ENCODE measurements at regions not wholly inside any gene's neighbourhood (a gene's known extent, or its start where the extent isn't known, plus 50 kb on each side); places are given as distances from the start of the nearest gene placed in this dataset.
"Not testable (repeated sequence)": the region's sequence is repeated elsewhere in the genome, so short reads cannot be mapped to it uniquely, and the experiment has no call there.

DNA sequence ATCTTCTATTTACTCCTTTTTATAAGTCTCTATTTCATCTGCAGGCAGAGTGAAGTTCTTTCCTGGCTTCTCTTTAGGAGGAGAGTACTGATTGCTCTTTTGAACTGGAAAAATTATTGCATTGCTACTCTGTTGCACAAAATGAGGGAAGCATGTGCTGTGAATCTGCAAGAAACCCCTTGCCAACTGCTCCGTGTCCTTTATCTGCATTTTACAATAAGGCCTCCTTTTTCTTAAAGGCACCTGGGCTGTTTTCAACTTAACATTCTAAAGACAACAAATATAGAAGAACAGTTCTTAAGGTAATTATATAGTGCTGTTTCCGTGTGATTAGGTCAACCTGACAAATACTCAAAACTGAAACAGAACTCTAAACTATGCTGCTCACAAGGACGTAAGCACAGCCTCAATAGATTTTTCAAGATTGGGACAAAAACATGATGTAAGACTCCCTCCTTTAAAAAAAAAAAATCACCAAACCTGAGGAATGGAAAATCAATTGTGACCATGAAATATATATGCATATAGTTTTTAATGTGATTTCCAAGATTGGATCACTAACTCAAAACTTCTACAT is 716.6 kb upstream of the INTU start:
- TF ChIP-seq, protein P1, sequence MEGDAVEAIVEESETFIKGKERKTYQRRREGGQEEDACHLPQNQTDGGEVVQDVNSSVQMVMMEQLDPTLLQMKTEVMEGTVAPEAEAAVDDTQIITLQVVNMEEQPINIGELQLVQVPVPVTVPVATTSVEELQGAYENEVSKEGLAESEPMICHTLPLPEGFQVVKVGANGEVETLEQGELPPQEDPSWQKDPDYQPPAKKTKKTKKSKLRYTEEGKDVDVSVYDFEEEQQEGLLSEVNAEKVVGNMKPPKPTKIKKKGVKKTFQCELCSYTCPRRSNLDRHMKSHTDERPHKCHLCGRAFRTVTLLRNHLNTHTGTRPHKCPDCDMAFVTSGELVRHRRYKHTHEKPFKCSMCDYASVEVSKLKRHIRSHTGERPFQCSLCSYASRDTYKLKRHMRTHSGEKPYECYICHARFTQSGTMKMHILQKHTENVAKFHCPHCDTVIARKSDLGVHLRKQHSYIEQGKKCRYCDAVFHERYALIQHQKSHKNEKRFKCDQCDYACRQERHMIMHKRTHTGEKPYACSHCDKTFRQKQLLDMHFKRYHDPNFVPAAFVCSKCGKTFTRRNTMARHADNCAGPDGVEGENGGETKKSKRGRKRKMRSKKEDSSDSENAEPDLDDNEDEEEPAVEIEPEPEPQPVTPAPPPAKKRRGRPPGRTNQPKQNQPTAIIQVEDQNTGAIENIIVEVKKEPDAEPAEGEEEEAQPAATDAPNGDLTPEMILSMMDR (IDR thresholded peaks at IDR 0.05; ENCODE audit: borderline replicate concordance, extremely low read depth, low read length, poor library complexity, severe bottlenecking), result no peak
- TF ChIP-seq EZH2 (IDR thresholded peaks at IDR 0.05; ENCODE audit: borderline replicate concordance, low read depth, low read length, severe bottlenecking), result no peak
- ATAC-seq (ENCODE audit: insufficient read depth, low read depth) (no peak), DNase-seq (no peak)
- H3K4me3 ChIP-seq (ENCODE audit: low read depth in 1 of 2, low read length in 2 of 2), result no peak overlapping the region
- H3K4me1 ChIP-seq (ENCODE audit: insufficient read depth, low read length), result no peaks in the 10 kb centered on the region
- H3K9ac ChIP-seq (ENCODE audit: low read depth, low read length), result no peak overlapping the region
- H3K27ac ChIP-seq (ENCODE audit: low read length), result no peak overlapping the region
- no peak overlapping the region for H2AFZ ChIP-seq (ENCODE audit: low read depth, low read length)
- H4K20me1 ChIP-seq (ENCODE audit: insufficient read depth, low read length), result no peaks in the 10 kb centered on the region
- H3K9me3 ChIP-seq (ENCODE audit: insufficient read depth, low read length, severe bottlenecking), result no peaks in the 10 kb centered on the region
- H3K36me3 ChIP-seq (ENCODE audit: insufficient read depth, low read length), result no peaks in the 10 kb centered on the region
- no peak overlapping the region for H3K4me2 ChIP-seq (ENCODE audit: insufficient read depth, low read length)
- H3K79me2 ChIP-seq (ENCODE audit: insufficient read depth, low read length), result no peaks in the 10 kb centered on the region
- H3K27me3 ChIP-seq (ENCODE audit: insufficient read depth, low read length, poor library complexity), result no peaks in the 10 kb centered on the region

DNA sequence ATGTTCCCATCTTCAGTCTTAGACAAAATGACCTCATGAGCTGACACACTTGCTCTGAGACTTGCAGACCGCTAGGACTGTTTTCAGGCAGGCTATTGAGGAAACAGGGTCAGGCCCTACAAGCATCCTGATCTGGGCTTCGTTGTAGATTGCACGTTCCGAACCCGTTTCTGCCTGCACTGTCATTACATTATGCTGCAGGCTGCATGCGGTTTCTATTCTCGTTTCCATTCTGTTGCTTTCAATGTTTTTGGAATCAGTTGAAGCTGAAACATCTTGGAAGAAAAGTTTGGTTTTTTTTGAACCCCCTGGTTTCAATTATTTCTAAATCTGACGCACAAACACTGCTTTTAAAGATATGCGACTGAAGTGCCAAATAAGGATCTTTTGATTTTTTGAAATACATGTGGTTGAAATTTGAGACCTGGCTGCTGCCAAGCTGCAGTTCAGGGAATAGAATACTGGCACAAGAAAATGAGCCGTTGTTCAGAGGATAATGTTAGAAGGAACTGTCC is 716.1 kb upstream of the INTU start:
- H3K4me2 ChIP-seq (ENCODE audit: insufficient read depth, low read length), result no peak overlapping the region
- no peak for DNase-seq

DNA sequence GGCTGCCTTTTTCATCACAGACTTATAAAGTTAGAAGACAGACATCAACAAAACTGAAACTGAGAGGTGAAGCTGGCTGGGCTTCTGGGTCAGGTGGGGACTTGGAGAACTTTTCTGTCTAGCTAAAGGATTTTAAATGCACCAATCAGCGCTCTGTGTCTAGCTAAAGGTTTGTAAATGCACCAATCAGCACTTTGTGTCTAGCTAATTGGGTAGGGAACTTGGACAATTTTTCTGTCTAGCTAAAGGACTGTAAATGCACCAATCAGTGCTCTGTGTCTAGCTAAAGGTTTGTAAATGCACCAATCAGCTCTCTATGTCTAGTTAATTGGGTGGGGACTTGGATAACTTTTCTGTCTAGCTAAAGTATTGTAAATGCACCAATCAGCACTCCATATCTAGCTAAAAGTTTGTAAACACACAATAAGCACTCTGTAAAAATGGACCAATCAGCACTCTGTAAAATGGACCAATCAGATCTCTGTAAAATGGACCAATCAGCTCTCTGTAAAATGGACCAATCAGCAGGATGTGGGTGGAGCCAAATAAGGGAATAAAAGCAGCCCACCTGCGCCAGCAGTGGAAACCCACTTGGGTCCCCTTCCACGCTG is 710.3 kb upstream of the INTU start:
- H3K79me2 ChIP-seq (ENCODE audit: insufficient read depth, low read length); H3K36me3 ChIP-seq (ENCODE audit: insufficient read depth, low read length); H4K20me1 ChIP-seq (ENCODE audit: insufficient read depth, low read length); ATAC-seq (ENCODE audit: insufficient read depth, low read depth); H3K4me1 ChIP-seq (ENCODE audit: insufficient read depth, low read length); H3K27ac ChIP-seq (ENCODE audit: low read length); H3K4me2 ChIP-seq (ENCODE audit: insufficient read depth, low read length); H2AFZ ChIP-seq (ENCODE audit: low read depth, low read length); H3K9me3 ChIP-seq (ENCODE audit: insufficient read depth, low read length, severe bottlenecking); H3K27me3 ChIP-seq (ENCODE audit: insufficient read depth, low read length, poor library complexity); DNase-seq; H3K4me3 ChIP-seq (ENCODE audit: low read depth in 1 of 2, low read length in 2 of 2); H3K9ac ChIP-seq (ENCODE audit: low read depth, low read length): not testable (repeated sequence)

More for the DNA sequence above, 716.1 kb upstream of the INTU start:
- Histone ChIP-seq H3K79me2 (ENCODE audit: insufficient read depth, low read length) (no peaks in the 10 kb centered on the region), H3K27me3 (ENCODE audit: insufficient read depth, low read length, poor library complexity) (no peaks in the 10 kb centered on the region), H3K4me3 (ENCODE audit: low read depth in 1 of 2, low read length in 2 of 2) (no peak overlapping the region), H4K20me1 (ENCODE audit: insufficient read depth, low read length) (no peaks in the 10 kb centered on the region), H2AFZ (ENCODE audit: low read depth, low read length) (no peak overlapping the region), H3K4me1 (ENCODE audit: insufficient read depth, low read length) (no peaks in the 10 kb centered on the region), H3K9me3 (ENCODE audit: insufficient read depth, low read length, severe bottlenecking) (no peaks in the 10 kb centered on the region), H3K9ac (ENCODE audit: low read depth, low read length) (no peak overlapping the region), H3K27ac (ENCODE audit: low read length) (no peak overlapping the region), H3K36me3 (ENCODE audit: insufficient read depth, low read length) (no peaks in the 10 kb centered on the region)
- no peak for ATAC-seq (ENCODE audit: insufficient read depth, low read depth)
- TF ChIP-seq, protein P1 (IDR thresholded peaks at IDR 0.05; ENCODE audit: borderline replicate concordance, extremely low read depth, low read length, poor library complexity, severe bottlenecking), result no peak
- TF ChIP-seq EZH2 (IDR thresholded peaks at IDR 0.05; ENCODE audit: borderline replicate concordance, low read depth, low read length, severe bottlenecking), result no peak

DNA sequence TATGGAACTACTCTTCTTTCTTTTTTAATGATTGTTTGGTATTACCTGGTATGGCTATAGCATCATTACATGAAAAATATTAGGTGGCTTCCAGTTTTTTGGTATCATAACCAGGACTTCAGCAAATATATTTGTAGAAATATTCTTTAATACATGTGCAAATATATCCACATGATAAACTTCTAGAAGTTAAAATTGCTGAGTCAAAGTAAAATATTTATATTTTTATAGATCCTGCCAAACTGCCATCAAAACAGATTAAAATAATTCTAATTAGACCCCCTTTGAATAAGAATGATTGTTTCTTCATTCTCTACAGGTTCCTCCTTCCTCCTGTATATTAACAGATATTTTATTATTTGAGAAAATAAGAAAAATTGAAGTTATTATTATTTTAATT is 708.5 kb upstream of the INTU start:
- DNase-seq (no peak), ATAC-seq (ENCODE audit: insufficient read depth, low read depth) (no peak)
- Histone ChIP-seq H3K4me1 (ENCODE audit: insufficient read depth, low read length) (no peaks in the 10 kb centered on the region), H2AFZ (ENCODE audit: low read depth, low read length) (no peak overlapping the region), H3K9me3 (ENCODE audit: insufficient read depth, low read length, severe bottlenecking) (no peaks in the 10 kb centered on the region), H4K20me1 (ENCODE audit: insufficient read depth, low read length) (no peaks in the 10 kb centered on the region), H3K4me2 (ENCODE audit: insufficient read depth, low read length) (no peak overlapping the region), H3K9ac (ENCODE audit: low read depth, low read length) (no peak overlapping the region), H3K79me2 (ENCODE audit: insufficient read depth, low read length) (no peaks in the 10 kb centered on the region), H3K36me3 (ENCODE audit: insufficient read depth, low read length) (no peaks in the 10 kb centered on the region), H3K27me3 (ENCODE audit: insufficient read depth, low read length, poor library complexity) (no peaks in the 10 kb centered on the region), H3K27ac (ENCODE audit: low read length) (no peak overlapping the region), H3K4me3 (ENCODE audit: low read depth in 1 of 2, low read length in 2 of 2) (no peak overlapping the region)
- TF ChIP-seq, protein P1 (IDR thresholded peaks at IDR 0.05; ENCODE audit: borderline replicate concordance, extremely low read depth, low read length, poor library complexity, severe bottlenecking), result no peak

DNA sequence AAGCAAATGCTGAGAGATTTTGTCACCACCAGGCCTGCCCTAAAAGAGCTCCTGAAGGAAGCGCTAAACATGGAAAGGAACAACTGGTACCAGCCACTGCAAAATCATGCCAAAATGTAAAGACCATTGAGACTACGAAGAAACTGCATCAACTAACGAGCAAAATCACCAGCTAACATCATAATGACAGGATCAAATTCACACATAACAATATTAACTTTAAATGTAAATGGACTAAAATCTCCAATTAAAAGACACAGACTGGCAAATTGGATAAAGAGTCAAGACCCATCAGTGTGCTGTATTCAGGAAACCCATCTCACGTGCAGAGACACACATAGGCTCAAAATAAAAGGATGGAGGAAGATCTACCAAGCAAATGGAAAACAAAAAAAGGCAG is 702.7 kb upstream of the INTU start:
- not testable (repeated sequence) for H4K20me1 ChIP-seq (ENCODE audit: insufficient read depth, low read length); H3K9ac ChIP-seq (ENCODE audit: low read depth, low read length); H2AFZ ChIP-seq (ENCODE audit: low read depth, low read length); H3K27ac ChIP-seq (ENCODE audit: low read length); H3K4me2 ChIP-seq (ENCODE audit: insufficient read depth, low read length); H3K4me3 ChIP-seq (ENCODE audit: low read depth in 1 of 2, low read length in 2 of 2); DNase-seq; H3K36me3 ChIP-seq (ENCODE audit: insufficient read depth, low read length); ATAC-seq (ENCODE audit: insufficient read depth, low read depth); H3K9me3 ChIP-seq (ENCODE audit: insufficient read depth, low read length, severe bottlenecking); H3K4me1 ChIP-seq (ENCODE audit: insufficient read depth, low read length); H3K27me3 ChIP-seq (ENCODE audit: insufficient read depth, low read length, poor library complexity); H3K79me2 ChIP-seq (ENCODE audit: insufficient read depth, low read length)
